HCT116 (cell line): ENCODE measurements at regions not wholly inside any gene's neighbourhood (a gene's known extent, or its start where the extent isn't known, plus 50 kb on each side); places are given as distances from the start of the nearest gene placed in this dataset.

Source experiments
- ATAC-seq: fragments of 200-7000 bp; cut with Tn5 transposase; 2 replicates; pipeline ENCODE4 v1.9.1; 2020; ENCODE audit warnings: mild to moderate bottlenecking, moderate library complexity
- BruUV-seq: library from RNA; stranded (reverse); fragments of 400-500 nt; replicated peaks from 2 replicates; lab custom pipeline; 2021; lab: Mats Ljungman, UMichigan
- CTCF ChIA-PET: fragments of 300-600 bp; sonication (Branson Sonifier 250); formaldehyde crosslinking; loops from one replicate; lab custom pipeline; 2021; ENCODE audit warnings: antibody characterized with exemption; lab: Charles Lee
- POLR2A ChIA-PET: fragments of 300-600, 350-600 bp; sonication (Branson Sonifier 250); formaldehyde crosslinking; loops from one replicate; lab custom pipeline; 2021; ENCODE audit warnings: antibody characterized with exemption; lab: Charles Lee
- RAD21 ChIA-PET, 2 experiments: fragments of 300-600 bp; sonication (Branson Sonifier 250); formaldehyde crosslinking; loops; one replicate each; lab custom pipeline; 2023; ENCODE audit warnings: low total read pairs in 2 of 2; ENCODE audit not compliant: uncharacterized antibody in 2 of 2, unreplicated experiment in 2 of 2, low non-redundant PET in 1 of 2; lab: Charles Lee
- DNase-seq: peaks from one replicate; pipeline ENCODE4 v3.0.0-alpha.2; 2010; ENCODE audit warnings: low read depth, low spot score
- H2AFZ ChIP-seq: fragments of 200-600 bp; shearing (Covaris generic), sonication (generic); 2 replicates; pipeline ENCODE4 v1.6.1; 2017; ENCODE audit warnings: low read depth, mixed run types, mixed read lengths, antibody characterized with exemption, low read length; ENCODE audit not compliant: poor library complexity, severe bottlenecking
- H3K27ac ChIP-seq: 2 replicates; pipeline ENCODE4 v1.5.1; 2012; ENCODE audit warnings: low read depth, low read length
- H3K27me3 ChIP-seq: fragments of 200-600 bp; sonication (generic); 2 replicates; pipeline ENCODE4 v1.6.1; 2016; ENCODE audit warnings: mixed run types, low read length, mixed read lengths; ENCODE audit not compliant: insufficient read depth
- H3K36me3 ChIP-seq, 2 experiments: fragments of 200-500 bp in 1 of 2; fragments of 200-600 bp in 1 of 2; sonication (Bioruptor generic) in 1 of 2; sonication (generic) in 1 of 2; 2 replicates each; pipeline versions ENCODE4 v1.5.1 to v1.6.1; 2014 to 2016; ENCODE audit warnings: low read length in 2 of 2, inconsistent platforms in 1 of 2, mixed read lengths in 1 of 2, mixed run types in 1 of 2; ENCODE audit not compliant: insufficient read depth in 2 of 2, control insufficient read depth in 1 of 2
- H3K4me1 ChIP-seq, 2 experiments: fragments of 200-600 bp in 1 of 2; sonication (generic) in 1 of 2; 2 replicates each; pipeline versions ENCODE4 v1.5.1 to v1.6.1; 2012 to 2017; ENCODE audit warnings: low read length in 2 of 2, inconsistent platforms in 1 of 2, mild to moderate bottlenecking in 1 of 2, mixed read lengths in 1 of 2, mixed run types in 1 of 2, moderate library complexity in 1 of 2; ENCODE audit not compliant: insufficient read depth in 2 of 2, control insufficient read depth in 1 of 2
- H3K4me2 ChIP-seq: fragments of 200-600 bp; sonication (generic); 2 replicates; pipeline ENCODE4 v1.6.1; 2017; ENCODE audit warnings: mixed run types, low read length, mixed read lengths
- H3K4me3 ChIP-seq, 2 experiments: fragments of 200-600 bp in 1 of 2; sonication (generic) in 1 of 2; replicated peaks in 1 of 2; 2 replicates each; pipeline ENCODE4 v1.5.1; 2011 to 2016; ENCODE audit warnings: low read length in 2 of 2, control low read depth in 1 of 2, low read depth in 1 of 2, mild to moderate bottlenecking in 1 of 2, mixed read lengths in 1 of 2, mixed run types in 1 of 2
- H3K79me2 ChIP-seq: fragments of 200-600 bp; sonication (generic); 2 replicates; pipeline ENCODE4 v1.6.1; 2017; ENCODE audit warnings: mild to moderate bottlenecking, mixed run types, low read length, moderate library complexity, mixed read lengths; ENCODE audit not compliant: insufficient read depth
- H3K9ac ChIP-seq: fragments of 200-600 bp; sonication (generic); 2 replicates; pipeline ENCODE4 v1.6.1; 2016; ENCODE audit warnings: low read length, mixed read lengths
- H3K9me2 ChIP-seq: fragments of 200-600 bp; sonication (generic), shearing (Covaris generic); 2 replicates; pipeline ENCODE4 v1.6.1; 2017; ENCODE audit warnings: mixed run types, mild to moderate bottlenecking, moderate library complexity; ENCODE audit not compliant: insufficient read depth
- H3K9me3 ChIP-seq, 2 experiments: fragments of 200-500 bp in 1 of 2; fragments of 200-600 bp in 1 of 2; sonication (Bioruptor generic) in 1 of 2; sonication (generic) in 1 of 2; 2 replicates each; pipeline ENCODE4 v1.6.1; 2014 to 2017; ENCODE audit warnings: low read length in 2 of 2, mixed read lengths in 2 of 2, inconsistent platforms in 1 of 2, low read depth in 1 of 2, mild to moderate bottlenecking in 1 of 2, mixed run types in 1 of 2, moderate library complexity in 1 of 2; ENCODE audit not compliant: control insufficient read depth in 1 of 2, insufficient read depth in 1 of 2
- H4K20me1 ChIP-seq: fragments of 200-600 bp; sonication (generic), shearing (Covaris generic); 2 replicates; pipeline ENCODE4 v1.6.1; 2017; ENCODE audit warnings: mixed run types, mild to moderate bottlenecking, moderate library complexity; ENCODE audit not compliant: insufficient read depth
- CBX3 ChIP-seq: IDR thresholded peaks from 2 replicates; pipeline ENCODE4 v1.6.1; 2012; ENCODE audit warnings: low read depth
- CEBPB ChIP-seq: IDR thresholded peaks from 2 replicates; pipeline ENCODE4 v1.6.1; 2012; ENCODE audit warnings: low read depth
- EGR1 ChIP-seq: IDR thresholded peaks from 2 replicates; pipeline ENCODE4 v1.6.1; 2012; ENCODE audit warnings: low read depth
- ELF1 ChIP-seq: IDR thresholded peaks from 2 replicates; pipeline ENCODE4 v1.6.1; 2012; ENCODE audit warnings: low read depth, borderline replicate concordance
- EZH2 ChIP-seq: fragments of 200-600 bp; sonication (generic); IDR thresholded peaks from 2 replicates; pipeline ENCODE4 v1.6.1; 2017; ENCODE audit warnings: antibody characterized with exemption, mixed run types
- FOSL1 ChIP-seq: IDR thresholded peaks from 2 replicates; pipeline ENCODE4 v1.6.1; 2012; ENCODE audit warnings: low read depth
- JUND ChIP-seq: IDR thresholded peaks from 2 replicates; pipeline ENCODE4 v1.6.1; 2012
- POLR2A ChIP-seq: IDR thresholded peaks from 2 replicates; pipeline ENCODE4 v1.7.0; 2011; ENCODE audit warnings: borderline replicate concordance; ENCODE audit not compliant: insufficient read depth, insufficient read length; ENCODE audit errors: extremely low read depth
- RAD21 ChIP-seq: IDR thresholded peaks from 2 replicates; pipeline ENCODE4 v1.6.1; 2012; ENCODE audit warnings: low read depth, mild to moderate bottlenecking
- SIN3A ChIP-seq: IDR thresholded peaks from 2 replicates; pipeline ENCODE4 v1.6.1; 2012; ENCODE audit warnings: low read depth
- SP1 ChIP-seq: IDR thresholded peaks from 2 replicates; pipeline ENCODE4 v1.6.1; 2012; ENCODE audit warnings: low read depth
- SRF ChIP-seq: IDR thresholded peaks from 2 replicates; pipeline ENCODE4 v1.6.1; 2012; ENCODE audit warnings: low read depth
- TCF7L2 ChIP-seq: IDR thresholded peaks from 2 replicates; pipeline ENCODE4 v1.7.0; 2011; ENCODE audit warnings: borderline replicate concordance, inconsistent platforms; ENCODE audit not compliant: insufficient read depth, insufficient read length; ENCODE audit errors: extremely low read depth
- YY1 ChIP-seq: IDR thresholded peaks from 2 replicates; pipeline ENCODE4 v1.6.1; 2011; ENCODE audit warnings: low read length, low read depth, moderate library complexity, mild to moderate bottlenecking; ENCODE audit not compliant: insufficient replicate concordance; ENCODE audit errors: extremely low read depth
- ZFX ChIP-seq: fragments of 450-650 bp; IDR thresholded peaks from 2 replicates; pipeline ENCODE4 v1.6.1; 2017
- intact Hi-C: fragments of 100-400 bp; cut with micrococcal nuclease; formaldehyde crosslinking; loops from 2 replicates; pipeline ENCODE4 v1.10.0; 2022
- TF ChIP-seq, protein P1 (sequence below): IDR thresholded peaks from 2 replicates; pipeline ENCODE4 v1.6.1; 2011; ENCODE audit warnings: mild to moderate bottlenecking, low read length, moderate library complexity; ENCODE audit not compliant: insufficient replicate concordance; ENCODE audit errors: extremely low read depth
- TF ChIP-seq, protein P2 (sequence below): IDR thresholded peaks from 2 replicates; pipeline ENCODE4 v1.6.1; 2012
- TF ChIP-seq, protein P3 (sequence below), 3 experiments: fragments of 200-600 bp in 1 of 3; sonication (generic) in 1 of 3; IDR thresholded peaks in 2 of 3; conservative IDR thresholded peaks in 1 of 3; 2 replicates each; pipeline ENCODE4 v1.5.1; 2012 to 2017; ENCODE audit warnings: low read depth in 2 of 3, low read length in 2 of 3, antibody characterized with exemption in 1 of 3, borderline replicate concordance in 1 of 3, control low read depth in 1 of 3, mild to moderate bottlenecking in 1 of 3, mixed read lengths in 1 of 3, mixed run types in 1 of 3, moderate library complexity in 1 of 3; ENCODE audit not compliant: insufficient read depth in 1 of 3
- TF ChIP-seq, protein P4 (sequence below): IDR thresholded peaks from 2 replicates; pipeline ENCODE4 v1.6.1; 2012; ENCODE audit warnings: low read depth
- TF ChIP-seq, protein P5 (sequence below): IDR thresholded peaks from 2 replicates; pipeline ENCODE4 v1.6.1; 2012

DNA sequence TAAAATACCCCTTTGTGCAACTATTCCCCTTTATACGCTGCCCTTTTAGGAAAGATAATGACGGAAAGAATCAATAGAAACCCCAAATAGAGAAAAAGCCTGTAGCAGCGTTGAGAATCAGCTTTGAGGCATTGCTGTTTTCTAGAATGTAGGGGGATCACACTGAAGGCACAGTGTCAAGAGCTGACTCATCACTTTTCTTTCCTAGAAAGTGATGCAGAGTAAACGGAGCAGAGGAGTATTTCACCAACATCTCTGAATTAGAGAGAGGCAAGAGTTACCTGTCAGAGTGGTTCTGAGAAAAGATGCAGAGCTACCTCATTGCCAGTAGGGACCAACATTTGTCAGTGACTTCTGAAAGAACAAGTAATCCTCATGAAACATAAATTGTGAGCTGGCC lies 269.8 kb upstream of the TMC3 start:
- no peaks in the 10 kb centered on the region; the same call in 1 of the 2 replicates for H3K27me3 ChIP-seq
- no peaks in the 10 kb centered on the region for H3K79me2 ChIP-seq
- no peaks in the 10 kb centered on the region for H3K9me3 ChIP-seq
- no peaks in the 10 kb centered on the region for H3K4me1 ChIP-seq
- no peaks in the 10 kb centered on the region for H3K9me2 ChIP-seq
- intact Hi-C loops = no loop called here
- H3K27ac ChIP-seq = no peak overlapping the region
- ChIA-PET CTCF (interaction anchor here (1.2 kb wide), 1 partner anchor 8 kb away, joined by 3 read pairs; no protein-coding TSS in a partner anchor), POLR2A (no interaction called here), RAD21 (no interaction called here)
- no peak overlapping the region for H3K9ac ChIP-seq
- no peak for ATAC-seq
- no peaks in the 10 kb centered on the region for H4K20me1 ChIP-seq
- no peak overlapping the region for H3K4me3 ChIP-seq
- no TSS peak for BruUV-seq
- no peak overlapping the region for H2AFZ ChIP-seq
- TF ChIP-seq ELF1 (no peak), SIN3A (no peak), POLR2A (no peak), FOSL1 (no peak), YY1 (no peak), SP1 (no peak), EZH2 (no peak), EGR1 (no peak), ZFX (no peak), CEBPB (no peak), CBX3 (no peak), RAD21 (no peak), JUND (no peak), SRF (no peak), TCF7L2 (no peak)
- TF ChIP-seq, protein P1, sequence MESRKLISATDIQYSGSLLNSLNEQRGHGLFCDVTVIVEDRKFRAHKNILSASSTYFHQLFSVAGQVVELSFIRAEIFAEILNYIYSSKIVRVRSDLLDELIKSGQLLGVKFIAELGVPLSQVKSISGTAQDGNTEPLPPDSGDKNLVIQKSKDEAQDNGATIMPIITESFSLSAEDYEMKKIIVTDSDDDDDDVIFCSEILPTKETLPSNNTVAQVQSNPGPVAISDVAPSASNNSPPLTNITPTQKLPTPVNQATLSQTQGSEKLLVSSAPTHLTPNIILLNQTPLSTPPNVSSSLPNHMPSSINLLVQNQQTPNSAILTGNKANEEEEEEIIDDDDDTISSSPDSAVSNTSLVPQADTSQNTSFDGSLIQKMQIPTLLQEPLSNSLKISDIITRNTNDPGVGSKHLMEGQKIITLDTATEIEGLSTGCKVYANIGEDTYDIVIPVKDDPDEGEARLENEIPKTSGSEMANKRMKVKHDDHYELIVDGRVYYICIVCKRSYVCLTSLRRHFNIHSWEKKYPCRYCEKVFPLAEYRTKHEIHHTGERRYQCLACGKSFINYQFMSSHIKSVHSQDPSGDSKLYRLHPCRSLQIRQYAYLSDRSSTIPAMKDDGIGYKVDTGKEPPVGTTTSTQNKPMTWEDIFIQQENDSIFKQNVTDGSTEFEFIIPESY = no peak
- TF ChIP-seq, protein P2, sequence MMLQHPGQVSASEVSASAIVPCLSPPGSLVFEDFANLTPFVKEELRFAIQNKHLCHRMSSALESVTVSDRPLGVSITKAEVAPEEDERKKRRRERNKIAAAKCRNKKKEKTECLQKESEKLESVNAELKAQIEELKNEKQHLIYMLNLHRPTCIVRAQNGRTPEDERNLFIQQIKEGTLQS = no peak
- TF ChIP-seq, protein P3, sequence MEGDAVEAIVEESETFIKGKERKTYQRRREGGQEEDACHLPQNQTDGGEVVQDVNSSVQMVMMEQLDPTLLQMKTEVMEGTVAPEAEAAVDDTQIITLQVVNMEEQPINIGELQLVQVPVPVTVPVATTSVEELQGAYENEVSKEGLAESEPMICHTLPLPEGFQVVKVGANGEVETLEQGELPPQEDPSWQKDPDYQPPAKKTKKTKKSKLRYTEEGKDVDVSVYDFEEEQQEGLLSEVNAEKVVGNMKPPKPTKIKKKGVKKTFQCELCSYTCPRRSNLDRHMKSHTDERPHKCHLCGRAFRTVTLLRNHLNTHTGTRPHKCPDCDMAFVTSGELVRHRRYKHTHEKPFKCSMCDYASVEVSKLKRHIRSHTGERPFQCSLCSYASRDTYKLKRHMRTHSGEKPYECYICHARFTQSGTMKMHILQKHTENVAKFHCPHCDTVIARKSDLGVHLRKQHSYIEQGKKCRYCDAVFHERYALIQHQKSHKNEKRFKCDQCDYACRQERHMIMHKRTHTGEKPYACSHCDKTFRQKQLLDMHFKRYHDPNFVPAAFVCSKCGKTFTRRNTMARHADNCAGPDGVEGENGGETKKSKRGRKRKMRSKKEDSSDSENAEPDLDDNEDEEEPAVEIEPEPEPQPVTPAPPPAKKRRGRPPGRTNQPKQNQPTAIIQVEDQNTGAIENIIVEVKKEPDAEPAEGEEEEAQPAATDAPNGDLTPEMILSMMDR (IDR thresholded peaks at IDR 0.05 in 2 of 3, conservative IDR thresholded peaks at IDR 0.05 in 1 of 3; ENCODE audit: borderline replicate concordance in 1 of 3, insufficient read depth in 1 of 3, low read depth in 2 of 3, low read length in 2 of 3) = no peak
- TF ChIP-seq, protein P4, sequence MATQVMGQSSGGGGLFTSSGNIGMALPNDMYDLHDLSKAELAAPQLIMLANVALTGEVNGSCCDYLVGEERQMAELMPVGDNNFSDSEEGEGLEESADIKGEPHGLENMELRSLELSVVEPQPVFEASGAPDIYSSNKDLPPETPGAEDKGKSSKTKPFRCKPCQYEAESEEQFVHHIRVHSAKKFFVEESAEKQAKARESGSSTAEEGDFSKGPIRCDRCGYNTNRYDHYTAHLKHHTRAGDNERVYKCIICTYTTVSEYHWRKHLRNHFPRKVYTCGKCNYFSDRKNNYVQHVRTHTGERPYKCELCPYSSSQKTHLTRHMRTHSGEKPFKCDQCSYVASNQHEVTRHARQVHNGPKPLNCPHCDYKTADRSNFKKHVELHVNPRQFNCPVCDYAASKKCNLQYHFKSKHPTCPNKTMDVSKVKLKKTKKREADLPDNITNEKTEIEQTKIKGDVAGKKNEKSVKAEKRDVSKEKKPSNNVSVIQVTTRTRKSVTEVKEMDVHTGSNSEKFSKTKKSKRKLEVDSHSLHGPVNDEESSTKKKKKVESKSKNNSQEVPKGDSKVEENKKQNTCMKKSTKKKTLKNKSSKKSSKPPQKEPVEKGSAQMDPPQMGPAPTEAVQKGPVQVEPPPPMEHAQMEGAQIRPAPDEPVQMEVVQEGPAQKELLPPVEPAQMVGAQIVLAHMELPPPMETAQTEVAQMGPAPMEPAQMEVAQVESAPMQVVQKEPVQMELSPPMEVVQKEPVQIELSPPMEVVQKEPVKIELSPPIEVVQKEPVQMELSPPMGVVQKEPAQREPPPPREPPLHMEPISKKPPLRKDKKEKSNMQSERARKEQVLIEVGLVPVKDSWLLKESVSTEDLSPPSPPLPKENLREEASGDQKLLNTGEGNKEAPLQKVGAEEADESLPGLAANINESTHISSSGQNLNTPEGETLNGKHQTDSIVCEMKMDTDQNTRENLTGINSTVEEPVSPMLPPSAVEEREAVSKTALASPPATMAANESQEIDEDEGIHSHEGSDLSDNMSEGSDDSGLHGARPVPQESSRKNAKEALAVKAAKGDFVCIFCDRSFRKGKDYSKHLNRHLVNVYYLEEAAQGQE = no peak
- TF ChIP-seq, protein P5, sequence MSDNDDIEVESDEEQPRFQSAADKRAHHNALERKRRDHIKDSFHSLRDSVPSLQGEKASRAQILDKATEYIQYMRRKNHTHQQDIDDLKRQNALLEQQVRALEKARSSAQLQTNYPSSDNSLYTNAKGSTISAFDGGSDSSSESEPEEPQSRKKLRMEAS = no peak
- DNase-seq = no peak
- no peaks in the 10 kb centered on the region; a peak in 1 of 4 replicates for H3K36me3 ChIP-seq
- H3K4me2 ChIP-seq = no peak overlapping the region
